SK-N-SH (cell line): ENCODE measurements at regions not wholly inside any gene's neighbourhood (a gene's known extent, or its start where the extent isn't known, plus 50 kb on each side); places are given as distances from the start of the nearest gene placed in this dataset.

Experiments used
- ELF1 ChIP-seq: IDR thresholded peaks from 2 replicates; pipeline ENCODE4 v1.4.0; 2012
- EZH2phosphoT487 ChIP-seq: fragments of 200-600 bp; sonication (generic); IDR thresholded peaks from 2 replicates; pipeline ENCODE4 v1.6.1; 2017; ENCODE audit warnings: low read depth, mixed run types, mild to moderate bottlenecking, antibody characterized with exemption, moderate library complexity, borderline replicate concordance
- USF2 ChIP-seq: fragments of 150-350 bp; IDR thresholded peaks from 2 replicates; pipeline ENCODE4 v1.6.1; 2017; ENCODE audit warnings: antibody characterized with exemption, low read length, low read depth, borderline replicate concordance

GRCh38 chr6:139981066-139981624, 606.7 kb upstream of the CITED2 start:
- TF ChIP-seq USF2 = no peak
- TF ChIP-seq EZH2phosphoT487 = no peak
- no peak for TF ChIP-seq ELF1
